ENCODE measurements at regions not wholly inside any gene's neighbourhood (a gene's known extent, or its start where the extent isn't known, plus 50 kb on each side); places are given as distances from the start of the nearest gene placed in this dataset.

DNA sequence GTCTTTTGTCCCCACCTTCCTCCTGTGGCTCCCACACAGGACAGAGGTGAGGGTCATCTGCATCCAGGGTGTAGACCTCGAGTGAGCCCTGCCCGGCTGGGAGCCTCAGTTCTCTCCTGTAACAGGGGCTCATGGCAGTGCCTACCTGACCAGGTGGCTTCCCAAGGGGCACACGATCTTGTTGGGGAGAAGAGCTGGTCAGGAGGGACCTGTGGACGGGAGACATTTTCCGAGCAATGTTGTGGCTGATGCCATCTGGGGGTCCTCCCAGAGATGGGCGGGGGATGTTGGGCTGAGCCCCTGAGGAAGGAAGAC, 51.9 kb downstream of the CEBPB start:
- Histone ChIP-seq H3K4me2 (ENCODE audit: control insufficient read depth, extremely low read depth, insufficient read depth, low read depth, low read length) (no peak overlapping the region), H3K79me2 (ENCODE audit: control insufficient read depth, insufficient read depth, low read length) (no peaks in the 10 kb centered on the region), H4K20me1 (ENCODE audit: control insufficient read depth, extremely low read depth, insufficient read depth, low read length) (no peaks in the 10 kb centered on the region), H3K27me3 (ENCODE audit: control insufficient read depth, extremely low read depth, insufficient read depth, low read length) (no peaks in the 10 kb centered on the region), H3K4me3 (ENCODE audit: control insufficient read depth in 2 of 3, extremely low read depth in 1 of 3, insufficient read depth in 2 of 3, low read depth in 1 of 3, low read length in 3 of 3) (no peak overlapping the region), H2AFZ (ENCODE audit: control insufficient read depth, low read length) (no peak overlapping the region), H3K9me3 (ENCODE audit: control insufficient read depth, low read depth, low read length) (no peaks in the 10 kb centered on the region), H3K36me3 (ENCODE audit: control insufficient read depth in 2 of 2, extremely low read depth in 1 of 2, insufficient read depth in 2 of 2, low read length in 2 of 2) (no peaks in the 10 kb centered on the region), H3K4me1 (ENCODE audit: control insufficient read depth, extremely low read depth, insufficient read depth, low read length) (peaks cover 40% of the 10 kb centered on the region), H3K9ac (ENCODE audit: control insufficient read depth, extremely low read depth, insufficient read depth, low read length) (peak overlapping the region; percentile 45), H3K27ac (ENCODE audit: control insufficient read depth, insufficient read depth, low read length) (no peak overlapping the region), H3K9me1 (ENCODE audit: control insufficient read depth, extremely low read depth, insufficient read depth, low read length) (no peaks in the 10 kb centered on the region)
- no peak for DNase-seq (ENCODE audit: low read depth, low spot score)
- FAIRE-seq: no peak
- dilution Hi-C loops (cut with MboI; ENCODE audit: extremely low pct_ligation_motif_present, low sequenced_read_pairs): no loop called here
- TF ChIP-seq CTCF (optimal IDR thresholded peaks at IDR 0.05 in 1 of 3, IDR thresholded peaks at IDR 0.05 in 1 of 3, conservative IDR thresholded peaks at IDR 0.05 in 1 of 3; ENCODE audit: extremely low read depth in 1 of 3, insufficient read depth in 2 of 3, low read length in 3 of 3) (no peak), EZH2 (IDR thresholded peaks at IDR 0.05; ENCODE audit: low read length) (no peak)

DNA sequence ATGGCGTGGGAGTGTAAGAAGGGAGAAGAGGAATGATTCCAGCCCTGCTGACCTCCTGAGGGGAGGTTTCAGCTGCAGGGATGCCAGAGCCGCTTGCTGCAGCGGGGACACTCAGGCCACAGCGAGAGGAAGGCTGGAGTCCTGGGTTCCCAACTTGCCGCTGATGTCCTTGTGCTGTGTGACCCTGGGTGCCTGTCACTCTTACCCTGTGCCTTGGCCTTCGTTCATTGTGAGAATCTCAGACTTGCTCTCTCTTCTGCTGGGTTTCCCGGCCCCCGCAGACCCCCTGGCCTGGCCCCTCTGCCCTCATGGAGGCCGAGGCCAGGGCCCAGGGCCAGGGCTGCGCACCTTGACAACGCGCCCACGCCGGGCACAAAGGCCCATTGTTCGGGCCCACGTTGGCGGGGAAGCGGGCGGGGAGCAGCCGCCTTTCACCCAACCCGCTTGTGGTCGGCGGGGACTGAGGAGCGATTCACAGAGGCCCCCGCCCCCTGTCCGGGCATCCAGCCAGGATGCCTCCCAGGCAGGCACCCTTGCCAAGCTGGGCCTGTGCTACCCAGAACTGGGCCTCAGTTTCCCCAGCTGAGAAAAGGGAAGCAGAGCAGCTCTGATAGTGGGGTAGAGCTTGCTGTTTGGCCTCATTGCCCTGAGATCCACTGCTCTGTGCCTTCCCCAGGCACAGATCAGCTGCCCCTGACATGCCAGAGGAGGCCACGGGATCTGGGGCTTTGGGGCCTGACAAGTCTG, 52.4 kb downstream of the CEBPB start:
- DNase-seq (ENCODE audit: low read depth, low spot score): no peak

More for the DNA sequence above, 52.4 kb downstream of the CEBPB start:
- H3K4me3 ChIP-seq (ENCODE audit: control insufficient read depth in 2 of 3, extremely low read depth in 1 of 3, insufficient read depth in 2 of 3, low read depth in 1 of 3, low read length in 3 of 3): no peak overlapping the region
- no peak overlapping the region for H2AFZ ChIP-seq (ENCODE audit: control insufficient read depth, low read length)
- peak overlapping the region; percentile 45 for H3K9ac ChIP-seq (ENCODE audit: control insufficient read depth, extremely low read depth, insufficient read depth, low read length)
- no peak for TF ChIP-seq EZH2 (IDR thresholded peaks at IDR 0.05; ENCODE audit: low read length)
- no peak for TF ChIP-seq CTCF (optimal IDR thresholded peaks at IDR 0.05 in 1 of 3, IDR thresholded peaks at IDR 0.05 in 1 of 3, conservative IDR thresholded peaks at IDR 0.05 in 1 of 3; ENCODE audit: extremely low read depth in 1 of 3, insufficient read depth in 2 of 3, low read length in 3 of 3)
- H3K79me2 ChIP-seq (ENCODE audit: control insufficient read depth, insufficient read depth, low read length): no peaks in the 10 kb centered on the region
- no peaks in the 10 kb centered on the region for H4K20me1 ChIP-seq (ENCODE audit: control insufficient read depth, extremely low read depth, insufficient read depth, low read length)
- H3K4me1 ChIP-seq (ENCODE audit: control insufficient read depth, extremely low read depth, insufficient read depth, low read length): peaks cover 42% of the 10 kb centered on the region
- H3K9me1 ChIP-seq (ENCODE audit: control insufficient read depth, extremely low read depth, insufficient read depth, low read length): no peaks in the 10 kb centered on the region
- peak overlapping the region; percentile 25 for H3K4me2 ChIP-seq (ENCODE audit: control insufficient read depth, extremely low read depth, insufficient read depth, low read depth, low read length)
- no peaks in the 10 kb centered on the region for H3K27me3 ChIP-seq (ENCODE audit: control insufficient read depth, extremely low read depth, insufficient read depth, low read length)
- dilution Hi-C loops (cut with MboI; ENCODE audit: extremely low pct_ligation_motif_present, low sequenced_read_pairs): no loop called here
- no peak overlapping the region for H3K27ac ChIP-seq (ENCODE audit: control insufficient read depth, insufficient read depth, low read length)
- no peaks in the 10 kb centered on the region for H3K9me3 ChIP-seq (ENCODE audit: control insufficient read depth, low read depth, low read length)
- no peaks in the 10 kb centered on the region for H3K36me3 ChIP-seq (ENCODE audit: control insufficient read depth in 2 of 2, extremely low read depth in 1 of 2, insufficient read depth in 2 of 2, low read length in 2 of 2)
- no peak for FAIRE-seq

Data from keratinocyte (primary cell).